DND-41 (cell line): ENCODE measurements at regions not wholly inside any gene's neighbourhood (a gene's known extent, or its start where the extent isn't known, plus 50 kb on each side); places are given as distances from the start of the nearest gene placed in this dataset.

Experiments
- EZH2 ChIP-seq: IDR thresholded peaks from 3 replicates; pipeline ENCODE4 v1.6.1; 2012; ENCODE audit warnings: borderline replicate concordance, low read depth, mild to moderate bottlenecking, moderate library complexity, low read length, inconsistent platforms; ENCODE audit not compliant: severe bottlenecking
- TF ChIP-seq, protein P1 (sequence below): IDR thresholded peaks from 2 replicates; pipeline ENCODE4 v1.5.1; 2012; ENCODE audit warnings: borderline replicate concordance, low read length, moderate library complexity, mild to moderate bottlenecking; ENCODE audit not compliant: poor library complexity, severe bottlenecking; ENCODE audit errors: extremely low read depth

GRCh38 chr12:125643055-125643454 lies 577.8 kb downstream of the AACS start:
- TF ChIP-seq, protein P1, sequence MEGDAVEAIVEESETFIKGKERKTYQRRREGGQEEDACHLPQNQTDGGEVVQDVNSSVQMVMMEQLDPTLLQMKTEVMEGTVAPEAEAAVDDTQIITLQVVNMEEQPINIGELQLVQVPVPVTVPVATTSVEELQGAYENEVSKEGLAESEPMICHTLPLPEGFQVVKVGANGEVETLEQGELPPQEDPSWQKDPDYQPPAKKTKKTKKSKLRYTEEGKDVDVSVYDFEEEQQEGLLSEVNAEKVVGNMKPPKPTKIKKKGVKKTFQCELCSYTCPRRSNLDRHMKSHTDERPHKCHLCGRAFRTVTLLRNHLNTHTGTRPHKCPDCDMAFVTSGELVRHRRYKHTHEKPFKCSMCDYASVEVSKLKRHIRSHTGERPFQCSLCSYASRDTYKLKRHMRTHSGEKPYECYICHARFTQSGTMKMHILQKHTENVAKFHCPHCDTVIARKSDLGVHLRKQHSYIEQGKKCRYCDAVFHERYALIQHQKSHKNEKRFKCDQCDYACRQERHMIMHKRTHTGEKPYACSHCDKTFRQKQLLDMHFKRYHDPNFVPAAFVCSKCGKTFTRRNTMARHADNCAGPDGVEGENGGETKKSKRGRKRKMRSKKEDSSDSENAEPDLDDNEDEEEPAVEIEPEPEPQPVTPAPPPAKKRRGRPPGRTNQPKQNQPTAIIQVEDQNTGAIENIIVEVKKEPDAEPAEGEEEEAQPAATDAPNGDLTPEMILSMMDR, result no peak
- no peak for TF ChIP-seq EZH2
